IMR-90 (cell line): ENCODE measurements at regions not wholly inside any gene's neighbourhood (a gene's known extent, or its start where the extent isn't known, plus 50 kb on each side); places are given as distances from the start of the nearest gene placed in this dataset.
A peak's percentile ranks its signal among the peaks of the same experiment; 100 is the strongest.

Source experiments
- ATAC-seq: fragments of 200-7000 bp; cut with Tn5 transposase; 2 replicates; pipeline ENCODE4 v1.9.1; 2020; ENCODE audit warnings: low read depth, mild to moderate bottlenecking, moderate library complexity
- BruUV-seq: library from RNA; stranded (reverse); fragments of 400-500 nt; replicated peaks from 2 replicates; lab custom pipeline; 2021; lab: Mats Ljungman, UMichigan
- CTCF ChIA-PET: fragments of 300-600 bp; formaldehyde crosslinking; extraction: SDS; loops from one replicate; lab custom pipeline; 2021; ENCODE audit warnings: antibody characterized with exemption; lab: Yijun Ruan, JAX
- POLR2A ChIA-PET: fragments of 300-600 bp; sonication (Branson Sonifier 250); formaldehyde crosslinking; loops from one replicate; lab custom pipeline; 2022; ENCODE audit warnings: antibody characterized with exemption; ENCODE audit not compliant: unreplicated experiment; lab: Charles Lee
- DNase-seq: peaks from one replicate; pipeline ENCODE4 v3.0.0; 2013
- H2AFZ ChIP-seq: replicated peaks from 2 replicates; pipeline ENCODE3; 2013; ENCODE audit warnings: low read length, mild to moderate bottlenecking; ENCODE audit not compliant: poor library complexity
- H2AK5ac ChIP-seq: 2 replicates; pipeline ENCODE4 v1.6.1; 2013; ENCODE audit warnings: low read depth, low read length, inconsistent platforms
- H2AK9ac ChIP-seq: replicated peaks from 2 replicates; pipeline ENCODE3; 2013; ENCODE audit warnings: mild to moderate bottlenecking, low read depth, low read length, moderate library complexity; ENCODE audit not compliant: poor library complexity
- H2BK120ac ChIP-seq: 2 replicates; pipeline ENCODE4 v1.6.1; 2013; ENCODE audit warnings: low read depth, low read length, inconsistent platforms
- H2BK15ac ChIP-seq: 3 replicates; pipeline ENCODE4 v1.6.1; 2013; ENCODE audit warnings: low read depth, low read length, inconsistent platforms
- H2BK20ac ChIP-seq: 2 replicates; pipeline ENCODE4 v1.6.1; 2013; ENCODE audit warnings: low read depth, mild to moderate bottlenecking, inconsistent platforms, low read length, moderate library complexity
- H2BK5ac ChIP-seq: 2 replicates; pipeline ENCODE4 v1.6.1; 2013; ENCODE audit warnings: mild to moderate bottlenecking, low read depth, low read length, inconsistent platforms; ENCODE audit not compliant: poor library complexity, severe bottlenecking
- H3K14ac ChIP-seq: replicated peaks from 2 replicates; pipeline ENCODE4 v1.6.1; 2013; ENCODE audit warnings: low read depth, low read length, inconsistent platforms
- H3K18ac ChIP-seq: 2 replicates; pipeline ENCODE4 v1.6.1; 2013; ENCODE audit warnings: low read depth, low read length, control low read depth
- H3K23ac ChIP-seq: 2 replicates; pipeline ENCODE4 v1.6.1; 2013; ENCODE audit warnings: low read depth, low read length, inconsistent platforms
- H3K27ac ChIP-seq: 2 replicates; pipeline ENCODE4 v1.5.1; 2013; ENCODE audit warnings: mild to moderate bottlenecking, control low read depth, low read length; ENCODE audit not compliant: insufficient read depth
- H3K27me3 ChIP-seq: 2 replicates; pipeline ENCODE4 v1.6.1; 2013; ENCODE audit warnings: low read length; ENCODE audit not compliant: control insufficient read depth, insufficient read depth
- H3K36me3 ChIP-seq: 2 replicates; pipeline ENCODE4 v1.6.1; 2013; ENCODE audit warnings: low read length, mixed read lengths; ENCODE audit not compliant: control insufficient read depth, insufficient read depth
- H3K4ac ChIP-seq: 2 replicates; pipeline ENCODE4 v1.6.1; 2013; ENCODE audit warnings: low read depth, low read length, inconsistent platforms
- H3K4me1 ChIP-seq: 2 replicates; pipeline ENCODE4 v1.6.1; 2013; ENCODE audit warnings: low read length, mixed read lengths; ENCODE audit not compliant: control insufficient read depth, insufficient read depth
- H3K4me2 ChIP-seq: 2 replicates; pipeline ENCODE4 v1.6.1; 2013; ENCODE audit warnings: low read depth, mild to moderate bottlenecking, control low read depth, low read length, moderate library complexity
- H3K4me3 ChIP-seq: 2 replicates; pipeline ENCODE4 v1.5.1; 2013; ENCODE audit warnings: low read depth, mild to moderate bottlenecking, control low read depth, low read length, moderate library complexity; ENCODE audit not compliant: insufficient read depth
- H3K56ac ChIP-seq: 2 replicates; pipeline ENCODE4 v1.6.1; 2013; ENCODE audit warnings: low read length, inconsistent platforms; ENCODE audit not compliant: insufficient read depth; ENCODE audit errors: extremely low read depth
- H3K79me1 ChIP-seq, 2 experiments: 2 replicates each; pipeline ENCODE4 v1.6.1; 2013; ENCODE audit warnings: low read length in 2 of 2, inconsistent platforms in 1 of 2, low read depth in 1 of 2
- H3K9ac ChIP-seq: 2 replicates; pipeline ENCODE4 v1.6.1; 2013; ENCODE audit warnings: low read depth, low read length, control low read depth
- H3K9me1 ChIP-seq: 2 replicates; pipeline ENCODE4 v1.6.1; 2013; ENCODE audit warnings: low read length, inconsistent platforms; ENCODE audit not compliant: insufficient read depth
- H3K9me3 ChIP-seq: 2 replicates; pipeline ENCODE4 v1.6.1; 2013; ENCODE audit warnings: low read length; ENCODE audit not compliant: control insufficient read depth, insufficient read depth
- H4K20me1 ChIP-seq: 2 replicates; pipeline ENCODE4 v1.6.1; 2013; ENCODE audit warnings: low read length, inconsistent platforms; ENCODE audit not compliant: insufficient read depth
- H4K5ac ChIP-seq: 2 replicates; pipeline ENCODE4 v1.6.1; 2013; ENCODE audit warnings: mild to moderate bottlenecking, low read depth, low read length, control low read depth
- H4K8ac ChIP-seq, 2 experiments: 2 replicates each; pipeline ENCODE4 v1.6.1; 2013; ENCODE audit warnings: low read depth in 2 of 2, low read length in 2 of 2, control low read depth in 1 of 2, inconsistent platforms in 1 of 2
- H4K91ac ChIP-seq: 2 replicates; pipeline ENCODE4 v1.6.1; 2013; ENCODE audit warnings: low read depth, low read length, inconsistent platforms; ENCODE audit not compliant: insufficient read depth
- BHLHE40 ChIP-seq: fragments of 150-350 bp; IDR thresholded peaks from 2 replicates; pipeline ENCODE4 v1.6.1; 2016; ENCODE audit warnings: mild to moderate bottlenecking, low read depth, low read length
- FOS ChIP-seq: fragments of 150-350 bp; IDR thresholded peaks from 2 replicates; pipeline ENCODE4 v1.6.1; 2016; ENCODE audit warnings: low read depth, low read length
- RAD21 ChIP-seq: IDR thresholded peaks from 2 replicates; pipeline ENCODE4 v1.6.1; 2012; ENCODE audit warnings: low read length, improper control_type of control experiment
- RCOR1 ChIP-seq: IDR thresholded peaks from 2 replicates; pipeline ENCODE4 v1.6.1; 2012; ENCODE audit warnings: mild to moderate bottlenecking, low read length, improper control_type of control experiment; ENCODE audit not compliant: insufficient replicate concordance
- RFX5 ChIP-seq: IDR thresholded peaks from 2 replicates; pipeline ENCODE4 v1.8.0; 2012; ENCODE audit warnings: low read depth, mild to moderate bottlenecking, low read length, moderate library complexity
- SMC3 ChIP-seq: fragments of 150-350 bp; IDR thresholded peaks from 2 replicates; pipeline ENCODE4 v1.6.1; 2016; ENCODE audit warnings: low read depth, mild to moderate bottlenecking, antibody characterized with exemption, low read length, moderate library complexity
- WGBS, 2 experiments: methylation state at CpG; one replicate each; pipeline versions ENCODE4 v1.1.5 to v1.1.7; 2013; ENCODE audit warnings: missing lambda C conversion rate in 2 of 2; ENCODE audit not compliant: insufficient read length in 1 of 2; ENCODE audit errors: extremely low coverage in 2 of 2; 5-methylcytosine and 5-hydroxymethylcytosine counted together
- dilution Hi-C: fragments of 300-500 bp; cut with HindIII; formaldehyde crosslinking; loops from one replicate; pipeline ENCODE4 v1.14.3; 2018; ENCODE audit warnings: low sequenced_read_pairs; ENCODE audit not compliant: unreplicated experiment
- in situ Hi-C: fragments of 300-500 bp; cut with MboI; formaldehyde crosslinking; loops from 3 replicates; pipeline ENCODE4 v1.14.3; 2019; ENCODE audit warnings: low sequenced_read_pairs, inconsistent platforms, mixed read lengths
- intact Hi-C: fragments of 100-400 bp; cut with micrococcal nuclease; formaldehyde crosslinking; loops from 2 replicates; pipeline ENCODE4 v1.10.0; 2022
- TF ChIP-seq, protein P1 (sequence below): conservative IDR thresholded peaks from 2 replicates; pipeline ENCODE4 v1.5.1; 2012; ENCODE audit warnings: mild to moderate bottlenecking, low read depth, low read length, improper control_type of control experiment

DNA sequence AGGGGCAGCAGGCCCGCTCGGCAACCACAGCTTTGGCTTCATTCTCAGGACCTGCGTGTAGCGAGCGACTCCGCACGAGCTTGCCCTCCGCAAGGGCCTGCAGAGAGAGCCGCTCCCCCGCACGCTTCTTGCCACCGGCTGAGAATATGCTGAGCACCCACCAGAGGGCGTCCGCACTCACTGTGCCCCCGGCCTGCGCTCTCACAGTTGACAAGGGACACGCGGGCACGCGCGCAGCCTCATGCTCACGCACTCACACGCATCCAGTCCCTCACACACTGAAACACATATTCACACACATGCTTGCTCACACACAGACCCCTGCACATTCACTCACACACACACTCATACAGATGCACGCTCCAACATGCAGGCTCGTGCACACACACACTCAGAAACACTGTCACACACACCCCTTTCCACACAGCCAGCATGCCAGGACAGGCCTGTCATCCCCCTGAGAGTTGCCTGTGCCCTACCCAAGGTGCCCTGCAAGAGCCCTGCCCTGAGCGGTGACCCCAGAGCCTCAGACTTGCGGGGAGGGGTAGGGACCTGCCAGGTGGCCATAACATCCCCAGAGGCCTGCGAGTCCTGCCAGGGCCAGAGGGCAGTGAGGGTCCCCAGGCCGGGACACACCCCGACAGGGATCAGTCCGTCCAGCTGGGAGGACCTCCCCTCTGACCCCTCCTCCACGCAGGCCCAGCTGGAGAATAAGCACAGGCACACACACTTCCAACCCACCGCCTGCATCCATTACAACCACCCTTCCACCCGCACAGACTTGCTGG lies 174.1 kb downstream of the BMP7 start:
- intact Hi-C loops, result loop anchor here (1.0 to 5.0 kb wide), 3 partner anchors 254 to 542 kb away; no protein-coding TSS in a partner anchor
- POLR2A ChIA-PET, result no interaction called here

More for the DNA sequence above, 174.1 kb downstream of the BMP7 start:
- Histone ChIP-seq H3K9me3 (peaks cover 2% of the 10 kb centered on the region; the same call in 1 of the 2 replicates), H3K27ac (no peak overlapping the region), H3K4me3 (no peak overlapping the region), H2AK5ac (no peak overlapping the region), H2AK9ac (peak overlapping the region; percentile 2), H3K9me1 (no peaks in the 10 kb centered on the region), H2BK120ac (no peak overlapping the region), H2BK20ac (no peak overlapping the region), H3K4ac (no peak overlapping the region), H4K20me1 (no peaks in the 10 kb centered on the region), H3K9ac (no peak overlapping the region), H3K18ac (no peak overlapping the region), H3K23ac (no peak overlapping the region), H2BK15ac (no peak overlapping the region), H3K79me1 (no peaks in the 10 kb centered on the region), H3K56ac (no peak overlapping the region), H3K4me2 (no peak overlapping the region), H3K4me1 (no peaks in the 10 kb centered on the region), H2BK5ac (no peak overlapping the region), H3K36me3 (no peaks in the 10 kb centered on the region), H4K8ac (no peak overlapping the region), H4K91ac (no peak overlapping the region), H4K5ac (no peak overlapping the region), H3K27me3 (no peaks in the 10 kb centered on the region), H3K14ac (no peak overlapping the region), H2AFZ (peak overlapping the region; percentile 25)
- no TSS peak for BruUV-seq
- 19% methylated on average over 18 of the region's 34 CpGs; no CpG with 5 or more reads in 1 of the 2 experiments for WGBS, 2 experiments
- ATAC-seq (peak; percentile 86), DNase-seq (peak; percentile 26)
- in situ Hi-C loops, result no loop called here
- dilution Hi-C loops, result no loop called here
- CTCF ChIA-PET, result interaction anchor here (1.1 kb wide), 1 partner anchor 255 kb away, joined by 3 read pairs; no protein-coding TSS in a partner anchor
- no peak for TF ChIP-seq BHLHE40
- no peak for TF ChIP-seq FOS
- no peak for TF ChIP-seq RCOR1
- TF ChIP-seq, protein P1, sequence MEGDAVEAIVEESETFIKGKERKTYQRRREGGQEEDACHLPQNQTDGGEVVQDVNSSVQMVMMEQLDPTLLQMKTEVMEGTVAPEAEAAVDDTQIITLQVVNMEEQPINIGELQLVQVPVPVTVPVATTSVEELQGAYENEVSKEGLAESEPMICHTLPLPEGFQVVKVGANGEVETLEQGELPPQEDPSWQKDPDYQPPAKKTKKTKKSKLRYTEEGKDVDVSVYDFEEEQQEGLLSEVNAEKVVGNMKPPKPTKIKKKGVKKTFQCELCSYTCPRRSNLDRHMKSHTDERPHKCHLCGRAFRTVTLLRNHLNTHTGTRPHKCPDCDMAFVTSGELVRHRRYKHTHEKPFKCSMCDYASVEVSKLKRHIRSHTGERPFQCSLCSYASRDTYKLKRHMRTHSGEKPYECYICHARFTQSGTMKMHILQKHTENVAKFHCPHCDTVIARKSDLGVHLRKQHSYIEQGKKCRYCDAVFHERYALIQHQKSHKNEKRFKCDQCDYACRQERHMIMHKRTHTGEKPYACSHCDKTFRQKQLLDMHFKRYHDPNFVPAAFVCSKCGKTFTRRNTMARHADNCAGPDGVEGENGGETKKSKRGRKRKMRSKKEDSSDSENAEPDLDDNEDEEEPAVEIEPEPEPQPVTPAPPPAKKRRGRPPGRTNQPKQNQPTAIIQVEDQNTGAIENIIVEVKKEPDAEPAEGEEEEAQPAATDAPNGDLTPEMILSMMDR, result peak; percentile 52
- TF ChIP-seq SMC3, result peak; percentile 48
- peak; percentile 47 for TF ChIP-seq RAD21
- no peak for TF ChIP-seq RFX5
